ENCODE measurements at regions not wholly inside any gene's neighbourhood (a gene's known extent, or its start where the extent isn't known, plus 50 kb on each side); places are given as distances from the start of the nearest gene placed in this dataset.
A peak's percentile ranks its signal among the peaks of the same experiment; 100 is the strongest.
"Not testable (repeated sequence)": the region's sequence is repeated elsewhere in the genome, so short reads cannot be mapped to it uniquely, and the experiment has no call there.

GRCh38 chr20:51923633-51924032 is 121.3 kb upstream of the SALL4 start:
- no peak for DNase-seq (ENCODE audit: low spot score)

GRCh38 chr20:51922812-51923211 is 120.5 kb upstream of the SALL4 start:
- DNase-seq (ENCODE audit: low spot score) = not testable (repeated sequence)

GRCh38 chr20:51918561-51918960 is 116.2 kb upstream of the SALL4 start:
- no peak for DNase-seq (ENCODE audit: low spot score)

DNA sequence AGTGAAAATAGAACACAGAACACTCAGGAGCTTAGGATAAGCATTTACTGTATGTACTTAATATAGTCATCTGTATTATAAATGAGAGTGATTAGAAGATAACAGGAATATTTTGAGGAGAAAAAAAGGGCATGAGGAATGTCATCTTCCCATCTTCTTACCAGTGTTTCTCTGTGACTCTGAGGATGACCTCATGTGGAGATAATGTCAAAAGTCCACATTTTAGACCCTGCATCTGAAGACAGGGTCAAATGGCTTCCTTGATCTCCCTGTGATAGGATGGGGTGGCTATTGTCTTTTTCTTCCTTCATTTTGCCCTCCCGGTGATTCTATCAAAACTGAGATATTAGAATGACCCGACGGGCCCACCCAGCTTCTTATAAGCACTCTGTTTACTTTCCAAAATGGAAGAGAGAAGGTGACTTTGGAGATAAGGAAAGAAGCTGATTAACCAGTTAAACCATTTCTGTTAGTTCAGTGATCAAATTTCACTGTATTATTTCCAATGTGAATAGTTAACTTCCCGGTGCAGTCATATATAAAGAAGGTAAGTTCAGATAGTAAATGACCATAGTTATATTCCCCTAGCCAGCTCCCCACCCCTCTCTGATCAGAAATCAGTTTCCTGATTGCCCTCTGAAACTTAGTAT is 115.7 kb upstream of the SALL4 start:
- DNase-seq (ENCODE audit: low spot score) = no peak

- DNase-seq (ENCODE audit: low spot score) = no peak
Observed at GRCh38 chr20:51916244-51916643, 113.9 kb upstream of the SALL4 start.

DNA sequence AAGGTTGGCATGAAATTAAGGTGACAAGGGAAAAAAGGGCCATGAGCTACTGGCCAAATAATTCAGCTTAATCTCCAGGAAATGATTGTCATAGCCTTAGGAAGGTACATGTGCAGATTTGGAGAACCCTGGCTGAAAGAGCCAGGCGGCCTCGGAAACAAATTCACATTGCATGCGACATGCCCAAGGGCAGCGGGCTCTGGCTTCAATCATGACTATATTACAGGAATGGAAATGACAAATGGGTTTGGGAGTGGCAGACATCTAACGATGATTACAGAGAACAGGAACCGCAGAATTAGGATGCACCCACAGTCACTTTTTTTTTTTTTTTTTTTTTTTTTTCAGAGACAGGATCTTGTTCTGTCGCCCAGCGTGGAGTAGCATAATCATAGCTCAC is 112.4 kb upstream of the SALL4 start:
- no peak for DNase-seq (ENCODE audit: low spot score)

- DNase-seq (ENCODE audit: low spot score) = peak; percentile 27
Observed at GRCh38 chr20:51910321-51911050, 108.2 kb upstream of the SALL4 start.

DNA sequence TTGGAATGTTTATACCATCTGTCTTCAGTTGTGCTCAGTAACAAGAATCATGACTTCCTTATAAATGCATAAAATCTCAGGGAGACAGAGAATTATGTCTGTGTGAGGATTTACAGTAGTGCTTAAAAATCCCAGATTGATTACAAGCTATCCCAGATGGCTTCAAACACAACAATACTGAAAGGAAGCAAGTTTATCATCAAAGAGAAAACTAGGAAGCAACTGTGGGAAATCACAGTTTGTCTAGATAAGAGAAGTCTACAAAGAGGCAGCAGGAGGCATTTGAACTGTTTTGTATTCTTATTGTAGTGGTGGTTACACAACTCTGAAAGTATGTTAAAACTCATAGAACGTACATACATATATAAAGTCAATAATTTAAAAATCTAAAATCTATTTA is 104.4 kb upstream of the SALL4 start:
- no peak for DNase-seq (ENCODE audit: low spot score)

DNA sequence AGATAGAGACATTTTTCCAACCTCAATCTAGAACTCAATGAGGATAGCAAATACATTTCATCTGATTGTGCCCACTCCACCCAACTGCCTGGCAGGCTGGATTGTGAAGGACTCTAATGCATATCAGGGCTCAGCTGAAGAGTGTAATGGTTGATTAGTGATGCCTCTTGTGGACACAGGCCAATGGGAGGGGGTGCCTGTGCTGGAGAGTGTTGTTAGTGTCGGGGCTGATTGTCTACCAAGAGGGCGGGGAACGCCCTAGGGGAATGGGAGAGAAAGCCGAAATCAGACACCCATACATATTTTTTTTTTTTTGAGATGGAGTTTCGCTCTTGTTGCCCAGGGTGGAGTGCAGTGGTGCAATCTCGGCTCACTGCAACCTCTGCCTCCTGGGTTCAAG is 103.7 kb upstream of the SALL4 start:
- DNase-seq (ENCODE audit: low spot score) = no peak

- no peak for DNase-seq (ENCODE audit: low spot score)
Observed at GRCh38 chr20:51902933-51903332, 100.6 kb upstream of the SALL4 start.

DNA sequence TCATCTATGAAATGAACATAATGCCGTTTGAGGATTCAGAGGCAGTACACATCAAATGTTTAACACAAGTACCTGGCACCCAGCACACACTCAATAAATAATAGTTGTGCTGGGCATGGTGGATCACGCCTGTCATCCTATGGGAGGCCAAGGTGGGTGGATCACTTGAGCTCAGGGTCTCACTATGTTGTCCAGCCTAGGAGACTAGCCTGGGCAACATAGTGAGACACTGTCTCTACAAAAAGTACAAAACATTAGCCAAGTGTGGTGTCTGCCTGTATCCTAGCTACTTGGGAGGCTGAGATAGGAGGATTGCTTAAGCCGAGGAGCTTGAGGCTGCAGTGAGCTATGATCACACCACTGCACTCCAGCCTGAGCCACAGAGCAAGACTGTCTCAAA is 98.1 kb upstream of the SALL4 start:
- DNase-seq (ENCODE audit: low spot score) = no peak

DNA sequence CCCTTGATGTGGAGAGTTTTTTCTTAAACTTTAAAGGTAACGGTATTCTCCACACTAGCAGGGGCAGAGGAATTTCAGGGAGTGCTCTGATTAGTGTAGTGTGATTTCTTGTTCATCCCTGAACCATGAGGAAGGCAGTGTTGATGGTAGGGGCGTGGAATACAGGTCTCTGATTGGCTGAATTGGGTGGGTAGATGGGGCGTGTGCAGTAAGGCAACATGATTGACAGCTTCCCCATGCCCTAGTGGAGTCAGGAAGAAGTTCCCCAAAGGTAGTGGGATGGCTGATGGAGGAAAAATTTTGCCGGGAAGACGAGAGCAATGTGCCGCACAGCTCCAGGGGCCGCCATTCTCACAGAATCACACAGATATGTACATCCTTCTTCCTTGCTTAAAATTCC is 97.4 kb upstream of the SALL4 start:
- no peak for DNase-seq (ENCODE audit: low spot score)

- no peak for DNase-seq (ENCODE audit: low spot score)
Observed at GRCh38 chr20:51898788-51899187, 96.5 kb upstream of the SALL4 start.

- DNase-seq (ENCODE audit: low spot score) = no peak
Observed at GRCh38 chr20:51894619-51895018, 92.3 kb upstream of the SALL4 start.

- no peak for DNase-seq (ENCODE audit: low spot score)
Observed at GRCh38 chr20:51894201-51894600, 91.9 kb upstream of the SALL4 start.

DNA sequence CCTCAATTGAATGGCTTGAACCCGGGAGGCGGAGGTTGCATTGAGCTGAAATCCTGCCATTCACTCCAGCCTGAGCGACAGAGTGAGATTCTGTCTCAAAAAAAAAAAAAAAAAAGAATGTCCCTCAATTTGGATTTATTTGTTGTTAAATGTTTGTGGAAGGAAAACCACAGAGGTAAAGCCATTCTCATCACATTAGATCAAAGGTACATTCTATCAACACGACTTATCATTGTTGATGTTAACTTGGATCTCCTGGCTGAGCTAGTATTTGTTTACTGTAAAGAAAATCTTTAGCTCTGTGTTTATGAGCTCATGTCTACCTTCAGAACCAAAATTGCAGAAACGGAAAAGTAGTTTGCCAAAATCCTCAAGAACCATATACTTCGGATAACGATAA is 91.4 kb upstream of the SALL4 start:
- DNase-seq (ENCODE audit: low spot score) = no peak

- DNase-seq (ENCODE audit: low spot score) = no peak
Observed at GRCh38 chr20:51890003-51890402, 87.7 kb upstream of the SALL4 start.

DNA sequence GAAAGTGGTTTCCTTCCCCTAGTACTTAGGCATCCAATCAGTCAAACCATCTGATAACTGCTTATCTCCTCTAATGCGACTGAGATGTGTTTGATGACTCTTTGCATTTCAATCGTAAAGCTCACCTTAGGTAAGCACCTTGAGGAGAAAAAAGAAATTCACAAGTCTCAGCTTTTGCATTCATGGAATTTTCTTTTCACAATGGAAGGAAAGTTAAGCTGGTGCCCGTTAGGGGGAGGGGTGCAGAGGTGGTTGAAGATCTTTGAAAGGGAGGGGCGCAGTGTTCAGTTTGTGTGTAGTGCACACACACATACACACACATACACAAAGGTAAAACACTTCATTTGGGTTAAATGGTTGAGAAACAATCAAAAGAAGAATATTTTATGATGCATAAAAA is 87.1 kb upstream of the SALL4 start:
- no peak for DNase-seq (ENCODE audit: low spot score)

DNA sequence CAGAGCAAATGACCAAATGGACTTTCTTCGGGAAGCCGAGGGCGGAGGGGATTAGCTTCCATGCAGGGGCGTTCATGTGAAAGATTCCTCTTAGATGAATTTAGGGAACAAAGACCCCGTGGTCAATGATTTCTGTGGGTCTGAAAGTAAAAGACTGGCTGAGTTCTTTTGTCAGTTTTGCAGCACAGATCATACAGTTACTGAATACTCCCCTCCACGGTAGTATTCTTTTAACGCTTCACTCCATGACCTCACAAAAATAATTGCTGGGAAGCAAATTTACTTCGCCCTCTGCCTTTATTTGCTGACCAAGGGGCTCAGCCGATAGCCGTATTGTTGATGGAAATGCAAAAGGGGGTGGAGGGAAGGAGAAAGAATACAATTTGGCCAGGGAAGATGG is 86.0 kb upstream of the SALL4 start:
- DNase-seq (ENCODE audit: low spot score) = no peak

DNA sequence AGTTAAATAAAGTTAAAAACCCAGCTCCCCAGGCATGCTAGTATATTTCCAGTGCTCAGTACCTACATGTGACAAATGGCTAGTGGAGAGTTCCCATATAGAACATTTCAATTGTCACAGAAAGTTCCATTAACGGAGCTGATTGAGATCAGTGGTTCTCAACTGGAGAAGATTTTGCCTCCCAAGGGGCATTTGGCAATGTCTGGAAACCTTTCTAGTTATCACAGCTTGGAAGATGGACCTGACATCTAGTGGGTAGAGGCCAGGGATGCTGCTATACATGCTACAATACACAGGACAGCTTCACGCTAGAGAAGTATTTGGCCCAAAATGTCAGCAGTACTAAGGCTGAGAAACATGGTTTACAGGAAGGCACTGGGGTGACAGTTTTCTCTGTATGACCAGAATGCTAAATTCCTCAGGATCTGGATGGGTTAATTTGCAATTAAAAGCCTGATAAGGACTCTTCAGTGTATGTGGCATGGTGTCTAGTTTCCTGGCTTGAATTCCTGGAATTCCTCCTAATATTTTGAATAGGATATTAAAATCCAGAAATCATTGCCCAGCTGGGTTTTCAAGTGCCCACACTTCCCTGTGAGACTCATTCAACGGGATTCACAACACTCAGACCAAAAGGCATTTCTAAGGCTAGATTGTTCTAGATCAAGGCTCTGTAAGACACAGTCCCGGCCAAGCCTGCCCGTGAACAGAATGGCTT is 84.7 kb upstream of the SALL4 start:
- no peak for DNase-seq (ENCODE audit: low spot score)

- no peak for DNase-seq (ENCODE audit: low spot score)
Observed at GRCh38 chr20:51886341-51886740, 84.0 kb upstream of the SALL4 start.

DNA sequence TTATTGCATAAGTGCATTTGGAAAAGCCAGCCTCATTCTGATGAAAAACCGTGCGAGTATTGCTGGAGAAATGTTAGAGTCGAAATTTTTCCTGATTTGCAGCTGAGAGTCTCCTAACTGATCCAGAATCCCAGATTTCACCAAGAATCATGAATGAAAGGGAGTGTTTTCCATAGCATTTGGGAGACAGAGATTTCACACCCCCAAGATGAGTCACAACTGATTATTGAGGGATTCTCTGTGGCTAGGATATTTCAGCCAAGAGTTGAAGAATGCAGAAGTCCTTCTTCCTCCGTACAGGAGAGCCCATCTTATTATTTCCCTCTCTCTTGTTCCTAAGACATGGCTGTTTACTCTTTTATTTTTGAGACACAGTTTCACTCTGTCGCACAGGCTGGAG is 82.2 kb upstream of the SALL4 start:
- DNase-seq (ENCODE audit: low spot score) = no peak

- DNase-seq (ENCODE audit: low spot score) = no peak
Observed at GRCh38 chr20:51880188-51880587, 77.9 kb upstream of the SALL4 start.

Measured in hepatic stellate cell (primary cell).